ENCODE measurements at regions not wholly inside any gene's neighbourhood (a gene's known extent, or its start where the extent isn't known, plus 50 kb on each side); places are given as distances from the start of the nearest gene placed in this dataset.

GRCh38 chr16:88196471-88197400, 186.0 kb upstream of the ZNF469 start:
- no peak for TF ChIP-seq CTCF (conservative IDR thresholded peaks at IDR 0.05)
- TF ChIP-seq ZFX (IDR thresholded peaks at IDR 0.05): no peak
